ENCODE measurements at regions not wholly inside any gene's neighbourhood (a gene's known extent, or its start where the extent isn't known, plus 50 kb on each side); places are given as distances from the start of the nearest gene placed in this dataset.

DNA sequence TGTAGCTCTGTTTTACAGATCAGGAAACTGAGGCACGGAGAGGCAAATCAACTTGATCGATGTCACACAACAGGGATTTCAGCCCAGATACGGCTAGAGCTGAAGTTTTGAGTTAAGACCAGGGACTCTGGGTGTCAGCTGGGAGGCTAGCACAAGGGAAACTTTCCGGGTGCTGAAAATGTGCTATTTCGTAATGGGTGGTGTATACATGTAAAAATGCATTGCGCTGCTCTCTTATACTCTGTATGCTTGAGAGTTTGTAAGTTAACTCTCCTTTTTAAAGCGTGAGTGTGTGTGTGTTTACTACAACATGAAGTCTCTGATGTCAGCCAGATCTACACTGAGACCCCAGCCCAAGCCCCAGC is 227.6 kb downstream of the MN1 start:
- H3K27ac Mint-ChIP-seq, result no peak overlapping the region
- no peaks in the 10 kb centered on the region for H3K36me3 Mint-ChIP-seq (ENCODE audit: insufficient read depth)
- TF ChIP-seq, protein P1, sequence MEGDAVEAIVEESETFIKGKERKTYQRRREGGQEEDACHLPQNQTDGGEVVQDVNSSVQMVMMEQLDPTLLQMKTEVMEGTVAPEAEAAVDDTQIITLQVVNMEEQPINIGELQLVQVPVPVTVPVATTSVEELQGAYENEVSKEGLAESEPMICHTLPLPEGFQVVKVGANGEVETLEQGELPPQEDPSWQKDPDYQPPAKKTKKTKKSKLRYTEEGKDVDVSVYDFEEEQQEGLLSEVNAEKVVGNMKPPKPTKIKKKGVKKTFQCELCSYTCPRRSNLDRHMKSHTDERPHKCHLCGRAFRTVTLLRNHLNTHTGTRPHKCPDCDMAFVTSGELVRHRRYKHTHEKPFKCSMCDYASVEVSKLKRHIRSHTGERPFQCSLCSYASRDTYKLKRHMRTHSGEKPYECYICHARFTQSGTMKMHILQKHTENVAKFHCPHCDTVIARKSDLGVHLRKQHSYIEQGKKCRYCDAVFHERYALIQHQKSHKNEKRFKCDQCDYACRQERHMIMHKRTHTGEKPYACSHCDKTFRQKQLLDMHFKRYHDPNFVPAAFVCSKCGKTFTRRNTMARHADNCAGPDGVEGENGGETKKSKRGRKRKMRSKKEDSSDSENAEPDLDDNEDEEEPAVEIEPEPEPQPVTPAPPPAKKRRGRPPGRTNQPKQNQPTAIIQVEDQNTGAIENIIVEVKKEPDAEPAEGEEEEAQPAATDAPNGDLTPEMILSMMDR (IDR thresholded peaks at IDR 0.05; ENCODE audit: unreplicated experiment), result no peak
- H3K27me3 Mint-ChIP-seq, result peaks cover 38% of the 10 kb centered on the region
- no peak for DNase-seq (ENCODE audit: low spot score, unreplicated experiment)
- H3K4me3 Mint-ChIP-seq (ENCODE audit: low read depth), result no peak overlapping the region
- H3K9me3 Mint-ChIP-seq (ENCODE audit: low read depth), result no peaks in the 10 kb centered on the region
- peaks cover 3% of the 10 kb centered on the region for H3K4me1 Mint-ChIP-seq (ENCODE audit: low read depth)

DNA sequence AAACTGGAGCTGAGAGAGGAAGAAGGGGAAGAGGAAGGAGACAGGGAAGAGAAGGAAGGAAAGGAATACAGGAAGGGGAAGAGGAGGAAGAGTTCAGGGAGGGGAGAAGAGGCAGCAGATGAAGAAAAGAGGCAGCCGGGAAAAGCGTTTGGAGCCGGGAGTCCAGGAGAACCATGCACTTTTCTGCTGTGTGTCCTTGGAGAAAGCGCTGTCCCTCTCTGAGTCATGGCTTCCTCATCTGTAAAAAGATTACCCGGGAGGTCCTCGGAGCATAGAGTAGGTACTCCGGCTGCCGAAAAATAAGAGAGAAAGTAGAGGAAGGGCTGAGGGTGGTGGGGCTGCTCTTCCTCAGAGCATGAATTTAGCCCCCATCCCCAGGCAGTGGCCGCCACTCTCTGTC is 226.9 kb downstream of the MN1 start:
- H3K27ac Mint-ChIP-seq, result no peak overlapping the region

DNA sequence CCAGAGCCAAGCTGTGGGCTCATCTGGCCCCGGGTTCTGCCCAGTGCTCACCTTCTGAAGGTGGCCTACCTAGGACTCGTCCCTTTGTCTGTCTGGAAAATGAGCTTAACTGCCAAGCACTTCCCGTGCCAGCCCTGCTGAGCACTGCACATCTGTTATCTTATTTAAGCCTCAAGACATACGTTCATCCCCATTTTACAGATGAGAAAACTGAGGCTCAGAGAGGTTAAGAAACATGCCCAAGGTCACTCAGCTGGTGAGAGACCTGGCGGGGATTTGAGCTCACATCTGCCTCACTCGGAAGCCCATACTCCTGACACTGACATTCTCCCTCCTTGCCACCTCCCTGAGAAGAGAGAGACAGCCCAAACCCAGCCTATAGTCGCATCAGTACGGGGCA is 226.2 kb downstream of the MN1 start:
- peaks cover 37% of the 10 kb centered on the region for H3K27me3 Mint-ChIP-seq
- H3K27ac Mint-ChIP-seq, result no peak overlapping the region
- H3K4me1 Mint-ChIP-seq (ENCODE audit: low read depth), result peaks cover 3% of the 10 kb centered on the region
- H3K36me3 Mint-ChIP-seq (ENCODE audit: insufficient read depth), result no peaks in the 10 kb centered on the region
- H3K4me3 Mint-ChIP-seq (ENCODE audit: low read depth), result no peak overlapping the region
- DNase-seq (ENCODE audit: low spot score, unreplicated experiment), result no peak
- TF ChIP-seq, protein P1 (IDR thresholded peaks at IDR 0.05; ENCODE audit: unreplicated experiment), result no peak
- H3K9me3 Mint-ChIP-seq (ENCODE audit: low read depth), result no peaks in the 10 kb centered on the region

More for the DNA sequence above, 226.9 kb downstream of the MN1 start:
- Mint-ChIP-seq H3K27me3 (peaks cover 39% of the 10 kb centered on the region), H3K4me3 (ENCODE audit: low read depth) (no peak overlapping the region), H3K36me3 (ENCODE audit: insufficient read depth) (no peaks in the 10 kb centered on the region), H3K4me1 (ENCODE audit: low read depth) (peaks cover 3% of the 10 kb centered on the region), H3K9me3 (ENCODE audit: low read depth) (no peaks in the 10 kb centered on the region)
- TF ChIP-seq, protein P1 (IDR thresholded peaks at IDR 0.05; ENCODE audit: unreplicated experiment), result no peak
- no peak for DNase-seq (ENCODE audit: low spot score, unreplicated experiment)

DNA sequence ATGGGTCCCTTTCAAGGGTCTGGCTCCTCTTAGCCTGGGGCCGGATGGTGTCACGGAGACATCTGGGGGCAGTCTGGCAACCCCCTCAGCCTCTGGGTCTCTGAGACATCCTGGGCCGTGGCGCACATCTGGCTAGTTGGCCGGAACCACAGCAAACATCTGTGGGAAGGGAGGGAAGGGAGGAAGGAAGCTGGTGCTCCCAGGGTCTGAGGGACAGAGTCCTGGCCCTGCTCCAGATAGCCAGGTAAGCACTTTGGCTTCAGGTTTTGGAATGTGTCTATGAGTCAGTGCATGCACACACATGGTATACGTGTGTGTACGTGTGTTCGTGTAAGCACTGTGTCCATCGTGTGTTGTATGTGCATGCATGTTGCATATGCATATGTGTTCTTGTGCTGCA is 225.1 kb downstream of the MN1 start:
- DNase-seq (ENCODE audit: low spot score, unreplicated experiment), result no peak
- Mint-ChIP-seq H3K27me3 (peaks cover 38% of the 10 kb centered on the region), H3K27ac (no peak overlapping the region), H3K36me3 (ENCODE audit: insufficient read depth) (no peaks in the 10 kb centered on the region), H3K9me3 (ENCODE audit: low read depth) (no peaks in the 10 kb centered on the region), H3K4me3 (ENCODE audit: low read depth) (no peak overlapping the region), H3K4me1 (ENCODE audit: low read depth) (peaks cover 3% of the 10 kb centered on the region)
- TF ChIP-seq, protein P1 (IDR thresholded peaks at IDR 0.05; ENCODE audit: unreplicated experiment), result no peak

DNA sequence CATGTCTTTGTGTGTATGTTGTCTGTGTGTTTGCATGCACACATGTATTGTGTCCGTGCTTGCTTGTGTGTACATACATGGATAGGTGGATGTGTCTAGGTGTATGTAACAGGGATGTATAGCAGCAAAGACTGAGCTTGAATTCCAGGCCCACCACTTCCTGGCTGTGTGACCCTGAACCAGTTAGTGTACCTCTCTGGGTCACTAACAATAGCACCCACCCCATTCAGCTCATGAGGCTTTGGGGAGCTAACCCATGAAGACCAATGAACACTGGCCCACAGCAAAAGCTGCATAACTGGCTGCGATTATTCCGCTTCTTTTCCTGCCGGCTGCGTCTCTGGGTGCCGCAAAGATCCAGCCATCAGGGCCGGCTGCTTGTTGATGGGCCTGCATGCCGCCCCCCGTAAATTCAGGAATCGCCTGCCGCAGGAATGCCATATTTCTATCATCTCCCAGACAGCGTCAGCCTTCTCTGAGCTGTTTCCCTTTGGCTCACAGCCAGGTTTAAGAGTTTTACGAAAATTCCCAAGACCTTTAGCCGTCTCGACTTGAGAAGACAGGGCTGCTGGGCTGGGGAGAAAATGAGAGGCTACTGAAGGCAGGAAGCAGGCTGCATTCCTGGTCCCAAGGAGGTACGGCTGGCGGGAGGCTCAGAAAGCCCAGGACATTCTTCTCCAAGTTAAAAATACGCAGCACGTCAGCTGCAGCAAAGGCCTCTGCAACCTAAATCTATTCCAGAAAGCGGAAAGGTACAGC is 224.6 kb downstream of the MN1 start:
- Mint-ChIP-seq H3K9me3 (ENCODE audit: low read depth) (no peaks in the 10 kb centered on the region), H3K36me3 (ENCODE audit: insufficient read depth) (no peaks in the 10 kb centered on the region), H3K4me1 (ENCODE audit: low read depth) (peaks cover 3% of the 10 kb centered on the region), H3K27ac (no peak overlapping the region), H3K27me3 (peaks cover 37% of the 10 kb centered on the region), H3K4me3 (ENCODE audit: low read depth) (no peak overlapping the region)
- no peak for DNase-seq (ENCODE audit: low spot score, unreplicated experiment)
- TF ChIP-seq, protein P1 (IDR thresholded peaks at IDR 0.05; ENCODE audit: unreplicated experiment), result no peak

Measured in progenitor cell of endocrine pancreas (in vitro differentiated cells).